ENCODE measurements at regions not wholly inside any gene's neighbourhood (a gene's known extent, or its start where the extent isn't known, plus 50 kb on each side); places are given as distances from the start of the nearest gene placed in this dataset.

GRCh38 chr9:113654605-113655428, 191.3 kb downstream of the RGS3 start:
- H3K27ac ChIP-seq = peak overlapping the region; percentile 60
- no peak for TF ChIP-seq CTCF (IDR thresholded peaks at IDR 0.05)
- no peaks in the 10 kb centered on the region for H3K36me3 ChIP-seq
- peaks cover 36% of the 10 kb centered on the region for H3K4me1 ChIP-seq
- intact Hi-C loops (cut with DNase I) = loop anchor here (5.0 kb wide), 1 partner anchor 63 kb away; no protein-coding TSS in a partner anchor
- ATAC-seq = peak; percentile 50 to 51
- no peaks in the 10 kb centered on the region for H3K27me3 ChIP-seq (ENCODE audit: low read depth)
- no peak overlapping the region for H3K4me3 ChIP-seq
- no peak for DNase-seq
- no peaks in the 10 kb centered on the region for H3K9me3 ChIP-seq

- H3K4me1 ChIP-seq = peaks cover 36% of the 10 kb centered on the region
- intact Hi-C loops (cut with DNase I) = loop anchor here (5.0 kb wide), 1 partner anchor 65 kb away; no protein-coding TSS in a partner anchor
- H3K36me3 ChIP-seq = no peaks in the 10 kb centered on the region
- H3K27me3 ChIP-seq (ENCODE audit: low read depth) = no peaks in the 10 kb centered on the region
- DNase-seq = no peak
- H3K9me3 ChIP-seq = no peaks in the 10 kb centered on the region
- TF ChIP-seq CTCF (IDR thresholded peaks at IDR 0.05) = no peak
- no peak for ATAC-seq
- no peak overlapping the region for H3K27ac ChIP-seq
- H3K4me3 ChIP-seq = no peak overlapping the region
These were observed 193.5 kb downstream of the RGS3 start for GRCh38 chr9:113656771-113657670.

- H3K9me3 ChIP-seq = no peaks in the 10 kb centered on the region
- DNase-seq (peak; percentile 86), ATAC-seq (peak; percentile 88 to 90)
- no peaks in the 10 kb centered on the region for H3K36me3 ChIP-seq
- no peak overlapping the region for H3K27ac ChIP-seq
- H3K4me3 ChIP-seq = no peak overlapping the region
- H3K4me1 ChIP-seq = peaks cover 36% of the 10 kb centered on the region
- intact Hi-C loops (cut with DNase I) = loop anchor here (5.0 kb wide), 1 partner anchor 66 kb away; no protein-coding TSS in a partner anchor
- no peaks in the 10 kb centered on the region for H3K27me3 ChIP-seq (ENCODE audit: low read depth)
- TF ChIP-seq CTCF (IDR thresholded peaks at IDR 0.05) = peak; percentile 95
These were observed 194.4 kb downstream of the RGS3 start for GRCh38 chr9:113657765-113658544.

GRCh38 chr9:113658545-113658895, 195.0 kb downstream of the RGS3 start:
- no peak for TF ChIP-seq CTCF (IDR thresholded peaks at IDR 0.05)
- no peak for ATAC-seq
- DNase-seq = no peak
- Histone ChIP-seq H3K4me1 (peaks cover 36% of the 10 kb centered on the region), H3K27me3 (ENCODE audit: low read depth) (no peaks in the 10 kb centered on the region), H3K9me3 (no peaks in the 10 kb centered on the region), H3K36me3 (no peaks in the 10 kb centered on the region), H3K4me3 (no peak overlapping the region), H3K27ac (no peak overlapping the region)
- intact Hi-C loops (cut with DNase I) = loop anchor here (5.0 kb wide), 1 partner anchor 66 kb away; no protein-coding TSS in a partner anchor

- Histone ChIP-seq H3K4me1 (peaks cover 36% of the 10 kb centered on the region), H3K27ac (no peak overlapping the region), H3K27me3 (ENCODE audit: low read depth) (no peaks in the 10 kb centered on the region), H3K4me3 (no peak overlapping the region), H3K36me3 (no peaks in the 10 kb centered on the region), H3K9me3 (no peaks in the 10 kb centered on the region)
- DNase-seq = no peak
- no peak for ATAC-seq
- intact Hi-C loops (cut with DNase I) = loop anchor here (5.0 kb wide), 1 partner anchor 67 kb away; no protein-coding TSS in a partner anchor
- no peak for TF ChIP-seq CTCF (IDR thresholded peaks at IDR 0.05)
These were observed 195.5 kb downstream of the RGS3 start for GRCh38 chr9:113659039-113659438.

Data from lower lobe of right lung (tissue), 2 donors.